HepG2 (cell line): ENCODE measurements at regions not wholly inside any gene's neighbourhood (a gene's known extent, or its start where the extent isn't known, plus 50 kb on each side); places are given as distances from the start of the nearest gene placed in this dataset.

Experiments used
- ATAC-seq: fragments of 200-7000 bp; cut with Tn5 transposase; 3 replicates; pipeline ENCODE4 v1.9.1; 2020; ENCODE audit warnings: mild to moderate bottlenecking, moderate library complexity
- BruUV-seq: library from RNA; stranded (reverse); fragments of 400-500 nt; replicated peaks from 2 replicates; lab custom pipeline; 2021; lab: Mats Ljungman, UMichigan
- CTCF ChIA-PET: fragments of 300-600 bp; formaldehyde crosslinking; extraction: SDS; loops from one replicate; lab custom pipeline; 2021; ENCODE audit warnings: low total read pairs, inconsistent platforms, low intra/inter-chr PET ratio; lab: Yijun Ruan, JAX
- POLR2A ChIA-PET: fragments of 350-600 bp; sonication (Branson Sonifier 250); formaldehyde crosslinking; loops from one replicate; lab custom pipeline; 2020; ENCODE audit warnings: antibody characterized with exemption, inconsistent platforms; lab: Yijun Ruan, JAX
- DNase-seq: peaks from one replicate; pipeline ENCODE4 v3.0.0-alpha.2; 2015; ENCODE audit warnings: low spot score
- FAIRE-seq: peaks from 3 replicates; lab custom pipeline; 2011; peaks lifted over from hg19 to GRCh38; lab: Jason Lieb, UNC
- H2AFZ ChIP-seq: one replicate; pipeline ENCODE4 v1.6.1; 2011; ENCODE audit warnings: low read length, inconsistent platforms
- H3K27ac ChIP-seq: fragments of 300-600 bp; 3 replicates; pipeline ENCODE4 v1.8.0; 2011; ENCODE audit warnings: mixed run types, mild to moderate bottlenecking, mixed read lengths, low read length, inconsistent platforms; ENCODE audit not compliant: insufficient read depth; ENCODE audit errors: extremely low read length
- H3K27me3 ChIP-seq, 2 experiments: fragments of 200-600 bp in 1 of 2; 2 replicates in 1 of 2; 3 replicates in 1 of 2; pipeline versions ENCODE4 v1.6.0 to v1.8.0; 2011; ENCODE audit warnings: low read length in 2 of 2, mild to moderate bottlenecking in 2 of 2, moderate library complexity in 2 of 2, inconsistent platforms in 1 of 2; ENCODE audit not compliant: insufficient read depth in 2 of 2, control insufficient read depth in 1 of 2
- H3K36me3 ChIP-seq, 2 experiments: fragments of 200-600 bp in 1 of 2; replicated peaks in 1 of 2; 2 replicates in 1 of 2; 3 replicates in 1 of 2; pipeline versions ENCODE4 v1.5.1 to v1.8.0; 2011; ENCODE audit warnings: low read length in 2 of 2, inconsistent platforms in 1 of 2; ENCODE audit not compliant: insufficient read depth in 2 of 2, control insufficient read depth in 1 of 2
- H3K4me1 ChIP-seq: 2 replicates; pipeline ENCODE4 v1.5.1; 2012; ENCODE audit warnings: low read length, inconsistent platforms; ENCODE audit not compliant: insufficient read depth
- H3K4me2 ChIP-seq: 2 replicates; pipeline ENCODE4 v1.6.0; 2011; ENCODE audit warnings: low read depth, low read length, inconsistent platforms
- H3K4me3 ChIP-seq, 3 experiments: fragments of 200-600 bp in 1 of 3; sonication (generic), shearing (Covaris generic) in 1 of 3; replicated peaks in 1 of 3; 2 replicates each; pipeline ENCODE4 v1.5.1; 2011 to 2016; ENCODE audit warnings: low read length in 3 of 3, inconsistent platforms in 2 of 3, low read depth in 2 of 3, mild to moderate bottlenecking in 2 of 3, control low read depth in 1 of 3, mixed read lengths in 1 of 3; ENCODE audit not compliant: insufficient read depth in 1 of 3
- H3K79me2 ChIP-seq: one replicate; pipeline ENCODE4 v1.6.1; 2011; ENCODE audit warnings: low read length, inconsistent platforms; ENCODE audit not compliant: insufficient read depth
- H3K9ac ChIP-seq: 2 replicates; pipeline ENCODE4 v1.6.0; 2011; ENCODE audit warnings: mild to moderate bottlenecking, low read depth, low read length, inconsistent platforms; ENCODE audit not compliant: insufficient read depth
- H3K9me3 ChIP-seq: 2 replicates; pipeline ENCODE4 v1.5.1; 2012; ENCODE audit warnings: mild to moderate bottlenecking, low read length
- H4K20me1 ChIP-seq: 2 replicates; pipeline ENCODE4 v1.6.0; 2011; ENCODE audit warnings: inconsistent platforms, mild to moderate bottlenecking, low read length, moderate library complexity; ENCODE audit not compliant: insufficient read depth
- AKAP8 ChIP-seq: sonication (generic); formaldehyde crosslinking; IDR thresholded peaks from 2 replicates; pipeline ENCODE4 v1.5.1; 2020; ENCODE audit warnings: mild to moderate bottlenecking, missing genetic modification reagents
- KAT2B ChIP-seq: fragments of 150-350 bp; IDR thresholded peaks from 2 replicates; pipeline ENCODE4 v1.6.1; 2014; ENCODE audit warnings: low read depth, low read length, borderline replicate concordance
- MAFF ChIP-seq: IDR thresholded peaks from 2 replicates; pipeline ENCODE4 v1.6.1; 2011; ENCODE audit warnings: low read depth, low read length, improper control_type of control experiment
- MAFK ChIP-seq, 2 experiments: IDR thresholded peaks in 1 of 2; conservative IDR thresholded peaks in 1 of 2; 2 replicates each; pipeline ENCODE4 v1.6.1; 2011; ENCODE audit warnings: improper control_type of control experiment in 2 of 2, low read length in 2 of 2
- POLR2A ChIP-seq, 2 experiments: IDR thresholded peaks; 2 replicates each; pipeline ENCODE4 v1.6.1; 2011; ENCODE audit warnings: low read depth in 2 of 2, low read length in 2 of 2, mild to moderate bottlenecking in 1 of 2, moderate library complexity in 1 of 2; ENCODE audit not compliant: insufficient read depth in 1 of 2
- POLR2AphosphoS5 ChIP-seq: IDR thresholded peaks from 2 replicates; pipeline ENCODE4 v1.6.1; 2012; ENCODE audit warnings: low read depth, low read length
- TRIM24 ChIP-seq: sonication (generic); formaldehyde crosslinking; IDR thresholded peaks from 2 replicates; pipeline ENCODE4 v1.8.0; 2022; ENCODE audit warnings: mild to moderate bottlenecking, missing genetic modification reagents
- ZNF24 ChIP-seq: fragments of 450-650 bp; IDR thresholded peaks from 2 replicates; pipeline ENCODE4 v1.6.1; 2017; ENCODE audit warnings: antibody characterized with exemption, mild to moderate bottlenecking
- WGBS: methylation state at CpG from one replicate; pipeline ENCODE4 v1.1.6; 2017; ENCODE audit warnings: low lambda C conversion rate; 5-methylcytosine and 5-hydroxymethylcytosine counted together
- in situ Hi-C: cut with HindIII; loops from 2 replicates; pipeline ENCODE4 v1.10.0; 2017; ENCODE audit warnings: low pct_unique_long_range_greater_than_20kb; ENCODE audit not compliant: extremely low pct_ligation_motif_present
- intact Hi-C: fragments of 100-400 bp; cut with micrococcal nuclease; formaldehyde crosslinking; loops from one replicate; pipeline ENCODE4 v1.10.0; 2022; ENCODE audit not compliant: unreplicated experiment
- TF ChIP-seq, protein P1 (sequence below): sonication (generic); formaldehyde crosslinking; IDR thresholded peaks from 2 replicates; pipeline ENCODE4 v1.5.0; 2020; ENCODE audit warnings: mild to moderate bottlenecking, missing genetic modification reagents, borderline replicate concordance
- TF ChIP-seq, protein P2 (sequence below): sonication (generic); formaldehyde crosslinking; IDR thresholded peaks from 2 replicates; pipeline ENCODE4 v1.5.0; 2020; ENCODE audit warnings: mild to moderate bottlenecking, missing genetic modification reagents

DNA sequence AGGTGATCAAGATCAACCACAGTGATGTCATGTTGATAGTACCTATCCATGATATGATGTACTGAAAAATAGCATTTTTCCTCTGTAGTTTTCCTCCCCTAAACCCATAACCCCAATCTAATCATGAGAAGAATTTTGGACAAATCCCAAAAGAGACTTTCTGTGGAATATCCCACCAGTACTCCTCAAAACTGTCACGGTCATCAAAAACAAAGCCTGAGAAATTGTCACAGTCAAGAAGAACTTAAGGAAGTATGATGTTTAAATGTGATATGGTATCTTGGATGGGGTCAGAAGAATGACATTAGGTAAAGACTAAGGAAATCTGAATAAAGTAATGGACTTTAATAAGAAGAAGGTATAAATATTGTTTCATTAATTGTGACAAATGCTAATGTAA is 248.8 kb downstream of the RMST start:
- Histone ChIP-seq H3K27me3 (no peaks in the 10 kb centered on the region), H3K36me3 (no peaks in the 10 kb centered on the region), H3K4me2 (no peak overlapping the region), H3K79me2 (no peaks in the 10 kb centered on the region), H3K27ac (no peak overlapping the region), H2AFZ (no peak overlapping the region), H3K9ac (no peak overlapping the region), H3K9me3 (no peaks in the 10 kb centered on the region), H3K4me3 (no peak overlapping the region), H3K4me1 (no peaks in the 10 kb centered on the region), H4K20me1 (no peaks in the 10 kb centered on the region)
- no peak for TF ChIP-seq ZNF24
- no peak for TF ChIP-seq POLR2A (IDR thresholded peaks at IDR 0.05; ENCODE audit: insufficient read depth in 1 of 2, low read depth in 2 of 2, low read length in 2 of 2)
- TF ChIP-seq MAFK (conservative IDR thresholded peaks at IDR 0.05 in 1 of 2, IDR thresholded peaks at IDR 0.05 in 1 of 2; ENCODE audit: low read length in 2 of 2), result peak; percentile 55 to 73; a peak in 3 of 4 replicates
- TF ChIP-seq AKAP8 (CRISPR knock-in tag), result no peak
- no peak for TF ChIP-seq POLR2AphosphoS5
- TF ChIP-seq, protein P1, sequence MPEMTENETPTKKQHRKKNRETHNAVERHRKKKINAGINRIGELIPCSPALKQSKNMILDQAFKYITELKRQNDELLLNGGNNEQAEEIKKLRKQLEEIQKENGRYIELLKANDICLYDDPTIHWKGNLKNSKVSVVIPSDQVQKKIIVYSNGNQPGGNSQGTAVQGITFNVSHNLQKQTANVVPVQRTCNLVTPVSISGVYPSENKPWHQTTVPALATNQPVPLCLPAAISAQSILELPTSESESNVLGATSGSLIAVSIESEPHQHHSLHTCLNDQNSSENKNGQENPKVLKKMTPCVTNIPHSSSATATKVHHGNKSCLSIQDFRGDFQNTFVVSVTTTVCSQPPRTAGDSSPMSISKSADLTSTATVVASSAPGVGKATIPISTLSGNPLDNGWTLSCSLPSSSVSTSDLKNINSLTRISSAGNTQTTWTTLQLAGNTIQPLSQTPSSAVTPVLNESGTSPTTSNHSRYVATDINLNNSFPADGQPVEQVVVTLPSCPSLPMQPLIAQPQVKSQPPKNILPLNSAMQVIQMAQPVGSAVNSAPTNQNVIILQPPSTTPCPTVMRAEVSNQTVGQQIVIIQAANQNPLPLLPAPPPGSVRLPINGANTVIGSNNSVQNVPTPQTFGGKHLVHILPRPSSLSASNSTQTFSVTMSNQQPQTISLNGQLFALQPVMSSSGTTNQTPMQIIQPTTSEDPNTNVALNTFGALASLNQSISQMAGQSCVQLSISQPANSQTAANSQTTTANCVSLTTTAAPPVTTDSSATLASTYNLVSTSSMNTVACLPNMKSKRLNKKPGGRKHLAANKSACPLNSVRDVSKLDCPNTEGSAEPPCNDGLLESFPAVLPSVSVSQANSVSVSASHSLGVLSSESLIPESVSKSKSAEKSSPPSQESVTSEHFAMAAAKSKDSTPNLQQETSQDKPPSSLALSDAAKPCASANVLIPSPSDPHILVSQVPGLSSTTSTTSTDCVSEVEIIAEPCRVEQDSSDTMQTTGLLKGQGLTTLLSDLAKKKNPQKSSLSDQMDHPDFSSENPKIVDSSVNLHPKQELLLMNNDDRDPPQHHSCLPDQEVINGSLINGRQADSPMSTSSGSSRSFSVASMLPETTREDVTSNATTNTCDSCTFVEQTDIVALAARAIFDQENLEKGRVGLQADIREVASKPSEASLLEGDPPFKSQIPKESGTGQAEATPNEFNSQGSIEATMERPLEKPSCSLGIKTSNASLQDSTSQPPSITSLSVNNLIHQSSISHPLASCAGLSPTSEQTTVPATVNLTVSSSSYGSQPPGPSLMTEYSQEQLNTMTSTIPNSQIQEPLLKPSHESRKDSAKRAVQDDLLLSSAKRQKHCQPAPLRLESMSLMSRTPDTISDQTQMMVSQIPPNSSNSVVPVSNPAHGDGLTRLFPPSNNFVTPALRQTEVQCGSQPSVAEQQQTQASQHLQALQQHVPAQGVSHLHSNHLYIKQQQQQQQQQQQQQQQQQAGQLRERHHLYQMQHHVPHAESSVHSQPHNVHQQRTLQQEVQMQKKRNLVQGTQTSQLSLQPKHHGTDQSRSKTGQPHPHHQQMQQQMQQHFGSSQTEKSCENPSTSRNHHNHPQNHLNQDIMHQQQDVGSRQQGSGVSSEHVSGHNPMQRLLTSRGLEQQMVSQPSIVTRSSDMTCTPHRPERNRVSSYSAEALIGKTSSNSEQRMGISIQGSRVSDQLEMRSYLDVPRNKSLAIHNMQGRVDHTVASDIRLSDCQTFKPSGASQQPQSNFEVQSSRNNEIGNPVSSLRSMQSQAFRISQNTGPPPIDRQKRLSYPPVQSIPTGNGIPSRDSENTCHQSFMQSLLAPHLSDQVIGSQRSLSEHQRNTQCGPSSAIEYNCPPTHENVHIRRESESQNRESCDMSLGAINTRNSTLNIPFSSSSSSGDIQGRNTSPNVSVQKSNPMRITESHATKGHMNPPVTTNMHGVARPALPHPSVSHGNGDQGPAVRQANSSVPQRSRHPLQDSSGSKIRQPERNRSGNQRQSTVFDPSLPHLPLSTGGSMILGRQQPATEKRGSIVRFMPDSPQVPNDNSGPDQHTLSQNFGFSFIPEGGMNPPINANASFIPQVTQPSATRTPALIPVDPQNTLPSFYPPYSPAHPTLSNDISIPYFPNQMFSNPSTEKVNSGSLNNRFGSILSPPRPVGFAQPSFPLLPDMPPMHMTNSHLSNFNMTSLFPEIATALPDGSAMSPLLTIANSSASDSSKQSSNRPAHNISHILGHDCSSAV (CRISPR knock-in tag), result no peak
- TF ChIP-seq MAFF, result peak; percentile 61; the same call in 1 of the 2 replicates
- no peak for TF ChIP-seq KAT2B
- no peak for TF ChIP-seq TRIM24 (CRISPR knock-in tag)
- TF ChIP-seq, protein P2, sequence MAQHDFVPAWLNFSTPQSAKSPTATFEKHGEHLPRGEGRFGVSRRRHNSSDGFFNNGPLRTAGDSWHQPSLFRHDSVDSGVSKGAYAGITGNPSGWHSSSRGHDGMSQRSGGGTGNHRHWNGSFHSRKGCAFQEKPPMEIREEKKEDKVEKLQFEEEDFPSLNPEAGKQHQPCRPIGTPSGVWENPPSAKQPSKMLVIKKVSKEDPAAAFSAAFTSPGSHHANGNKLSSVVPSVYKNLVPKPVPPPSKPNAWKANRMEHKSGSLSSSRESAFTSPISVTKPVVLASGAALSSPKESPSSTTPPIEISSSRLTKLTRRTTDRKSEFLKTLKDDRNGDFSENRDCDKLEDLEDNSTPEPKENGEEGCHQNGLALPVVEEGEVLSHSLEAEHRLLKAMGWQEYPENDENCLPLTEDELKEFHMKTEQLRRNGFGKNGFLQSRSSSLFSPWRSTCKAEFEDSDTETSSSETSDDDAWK (CRISPR knock-in tag), result no peak
- 3% methylated on average over 1 of the region's 1 CpG for WGBS
- ChIA-PET POLR2A (no interaction called here), CTCF (no interaction called here)
- no peak for FAIRE-seq
- intact Hi-C loops (no loop called here), in situ Hi-C loops (no loop called here)
- no TSS peak for BruUV-seq
- no peak for DNase-seq
- no peak for ATAC-seq
